VCaP (cell line): ENCODE measurements at regions not wholly inside any gene's neighbourhood (a gene's known extent, or its start where the extent isn't known, plus 50 kb on each side); places are given as distances from the start of the nearest gene placed in this dataset.

ENCODE experiments used
- H3K27ac ChIP-seq: fragments of 450-650 bp; 2 replicates; pipeline ENCODE4 v1.5.1; 2017
- CTCF ChIP-seq: fragments of 450-650 bp; conservative IDR thresholded peaks from 2 replicates; pipeline ENCODE4 v1.5.1; 2017; ENCODE audit warnings: mild to moderate bottlenecking, moderate library complexity

GRCh38 chr10:78868861-78869260, 199.9 kb upstream of the ZMIZ1 start:
- no peak overlapping the region for H3K27ac ChIP-seq
- TF ChIP-seq CTCF = no peak

DNA sequence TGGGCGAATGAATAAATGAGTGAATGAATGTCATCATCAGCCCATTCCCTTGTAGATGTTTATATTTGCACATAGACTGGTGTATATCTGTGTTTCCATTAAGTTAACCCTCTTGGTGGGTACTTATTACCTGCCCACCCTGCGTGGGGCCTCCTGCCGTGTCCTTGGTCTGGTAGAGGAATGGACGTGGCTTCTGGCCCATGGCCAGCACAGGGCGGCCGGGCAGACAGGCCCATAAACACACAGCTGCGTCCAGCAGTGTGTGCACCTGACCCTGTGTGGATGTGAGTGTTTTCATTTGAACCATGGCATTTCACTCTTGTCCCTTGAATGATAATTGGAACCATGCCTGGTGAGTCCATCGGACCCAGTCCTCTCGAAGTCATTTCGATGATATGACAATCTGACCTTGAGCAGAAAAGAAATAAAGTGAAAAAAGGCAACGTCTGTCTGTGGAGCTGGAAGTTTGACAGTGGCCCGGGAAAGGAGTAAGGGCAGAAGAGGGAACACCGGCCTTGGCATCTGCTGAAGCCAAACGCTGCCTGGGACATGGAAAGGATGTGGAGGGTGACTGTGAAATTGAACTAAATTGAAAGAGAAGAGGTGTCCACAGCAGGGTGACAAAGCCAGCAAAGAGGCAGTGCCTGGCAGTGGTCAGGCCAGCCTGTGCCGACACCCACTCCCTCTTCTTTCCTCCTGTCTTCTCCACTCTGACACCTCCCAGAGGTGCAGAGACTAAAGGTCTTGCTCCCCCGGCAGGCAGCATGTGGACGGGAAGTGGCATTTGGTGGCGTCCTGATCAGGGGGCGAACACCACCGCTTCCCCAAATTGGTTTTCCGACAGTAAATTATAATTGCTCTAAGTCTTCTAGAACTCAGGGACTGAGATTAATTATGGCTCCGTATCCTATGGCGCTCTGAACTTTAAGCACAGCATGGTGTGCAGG, 199.0 kb upstream of the ZMIZ1 start:
- no peak overlapping the region for H3K27ac ChIP-seq
- TF ChIP-seq CTCF = no peak

GRCh38 chr10:78870458-78870857, 198.3 kb upstream of the ZMIZ1 start:
- TF ChIP-seq CTCF = no peak
- no peak overlapping the region for H3K27ac ChIP-seq

GRCh38 chr10:78871796-78872195, 197.0 kb upstream of the ZMIZ1 start:
- no peak overlapping the region for H3K27ac ChIP-seq
- TF ChIP-seq CTCF = no peak

DNA sequence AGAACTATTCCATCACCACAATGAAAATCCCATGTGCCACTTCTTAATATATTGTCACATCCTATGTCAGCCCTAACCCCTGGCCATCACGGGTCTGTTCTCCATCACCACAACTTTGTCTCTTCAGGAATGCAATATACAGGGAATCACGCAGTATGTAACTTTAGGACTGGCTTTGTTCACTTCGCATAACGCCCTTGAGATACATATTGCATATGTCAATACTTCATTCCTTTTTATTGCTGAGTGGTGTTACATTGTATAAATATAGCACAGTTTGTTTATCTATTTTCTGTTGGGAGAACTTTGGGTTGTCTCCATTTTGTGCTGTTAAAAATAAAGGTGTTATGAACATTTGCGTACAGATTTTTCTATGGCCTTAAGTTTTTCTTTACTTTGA, 195.4 kb upstream of the ZMIZ1 start:
- TF ChIP-seq CTCF = no peak

GRCh38 chr10:78875331-78875877, 193.4 kb upstream of the ZMIZ1 start:
- no peak overlapping the region for H3K27ac ChIP-seq
- TF ChIP-seq CTCF = no peak

More for the DNA sequence above, 195.4 kb upstream of the ZMIZ1 start:
- H3K27ac ChIP-seq = no peak overlapping the region

DNA sequence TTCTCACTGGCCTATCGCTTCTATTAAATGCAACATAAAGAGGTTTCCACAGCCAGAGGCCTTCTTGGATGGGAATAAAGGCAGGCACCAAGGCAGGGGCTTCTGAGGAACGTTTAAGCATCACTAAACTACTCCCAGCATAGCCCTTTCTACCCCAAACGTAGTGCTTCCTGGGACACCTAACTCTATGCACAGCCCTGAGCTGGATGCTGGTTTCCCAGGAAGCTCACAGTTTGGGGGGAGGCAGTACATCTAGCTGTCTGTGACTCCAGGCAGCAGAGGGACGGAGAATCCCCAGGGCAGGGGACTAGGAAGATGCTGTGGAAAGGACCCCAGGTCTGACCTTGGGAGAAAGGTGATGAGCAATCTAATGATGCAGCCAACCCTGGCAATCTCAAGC, 192.8 kb upstream of the ZMIZ1 start:
- no peak for TF ChIP-seq CTCF
- no peak overlapping the region for H3K27ac ChIP-seq
